IPS-NIHi7 (cell line): ENCODE measurements at regions not wholly inside any gene's neighbourhood (a gene's known extent, or its start where the extent isn't known, plus 50 kb on each side); places are given as distances from the start of the nearest gene placed in this dataset.

Experiments used
- DNase-seq: peaks from one replicate; pipeline ENCODE4 v3.0.0; 2012; ENCODE audit warnings: mixed read lengths; ENCODE audit errors: extremely low spot score

DNA sequence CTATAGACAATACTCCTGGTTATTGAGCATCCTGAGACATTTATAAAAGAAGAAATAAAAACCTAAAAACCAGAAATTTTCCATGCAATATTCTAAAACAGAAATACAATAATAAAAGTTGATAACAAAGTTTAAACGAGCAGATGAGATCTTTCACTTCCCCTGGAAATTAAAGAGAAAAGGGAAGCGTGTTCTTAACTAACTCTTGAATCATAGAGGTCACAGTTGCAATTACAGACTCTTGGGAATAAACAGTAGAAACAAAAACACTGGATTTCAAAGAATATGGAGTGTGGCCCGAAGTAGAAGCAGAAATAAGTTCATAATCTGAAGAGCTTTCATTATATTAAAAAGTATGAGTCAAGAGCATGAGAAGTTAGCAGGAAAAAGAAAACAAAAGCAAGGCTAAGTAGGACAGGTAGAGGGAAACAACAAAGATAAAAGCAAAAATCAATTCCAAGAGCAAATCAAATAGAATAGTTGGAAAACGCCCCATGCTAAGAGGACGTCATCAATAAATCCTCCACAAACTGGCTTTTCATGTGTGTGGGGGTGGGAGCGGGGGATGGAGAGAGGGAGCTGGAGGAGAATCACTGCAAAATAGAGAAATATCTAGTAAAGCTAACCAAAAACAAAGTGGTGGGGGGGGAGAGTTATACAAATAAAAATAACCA is 55.2 kb upstream of the C10orf71 start:
- DNase-seq = no peak

GRCh38 chr10:49243139-49243538 is 54.9 kb upstream of the TMEM273 start:
- peak; percentile 27 for DNase-seq

GRCh38 chr10:49242604-49243003 is 54.4 kb upstream of the TMEM273 start:
- DNase-seq = peak; percentile 7

- DNase-seq = no peak
Observed at GRCh38 chr10:49241385-49241784, 53.2 kb upstream of the TMEM273 start.

DNA sequence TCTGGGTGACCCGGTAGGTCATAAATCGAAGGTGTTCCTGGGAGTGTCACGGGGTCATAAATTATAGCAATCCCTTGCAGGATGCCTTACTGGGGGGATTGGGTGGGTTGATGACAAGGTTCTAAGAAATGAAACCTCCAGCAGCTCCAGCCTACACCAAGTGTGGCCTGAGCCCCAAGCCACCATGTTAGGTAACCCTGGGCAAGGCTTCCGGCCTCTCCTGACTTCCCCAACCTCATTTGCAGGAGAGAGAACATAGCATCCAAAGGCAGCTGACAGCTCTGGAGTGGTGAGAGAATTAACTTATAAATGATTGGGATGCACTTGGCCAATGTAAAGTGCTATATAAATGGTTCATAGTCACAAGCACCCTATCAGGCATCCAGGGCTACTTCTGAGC is 52.8 kb upstream of the TMEM273 start:
- DNase-seq = peak; percentile 3
